ENCODE measurements at regions not wholly inside any gene's neighbourhood (a gene's known extent, or its start where the extent isn't known, plus 50 kb on each side); places are given as distances from the start of the nearest gene placed in this dataset.

DNA sequence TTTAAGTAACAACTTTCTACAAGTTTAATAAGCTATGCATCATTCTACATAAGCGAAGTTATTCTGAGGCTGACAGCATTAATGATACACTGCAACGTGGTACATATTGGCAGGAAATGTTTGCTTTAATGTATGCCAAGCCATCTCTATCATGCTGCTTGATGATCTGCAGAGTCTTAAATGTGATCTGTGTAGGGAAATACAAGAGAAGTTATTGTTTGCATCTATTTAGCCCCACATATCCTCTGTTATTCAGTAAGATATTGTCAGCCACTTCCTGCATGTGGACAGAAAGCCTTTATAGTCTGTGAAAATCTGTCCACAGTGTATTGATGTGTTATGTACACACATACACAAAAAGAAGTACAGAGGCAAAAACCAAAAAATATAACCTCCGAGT lies 193.1 kb upstream of the FREM1 start:
- TF ChIP-seq, protein P1, sequence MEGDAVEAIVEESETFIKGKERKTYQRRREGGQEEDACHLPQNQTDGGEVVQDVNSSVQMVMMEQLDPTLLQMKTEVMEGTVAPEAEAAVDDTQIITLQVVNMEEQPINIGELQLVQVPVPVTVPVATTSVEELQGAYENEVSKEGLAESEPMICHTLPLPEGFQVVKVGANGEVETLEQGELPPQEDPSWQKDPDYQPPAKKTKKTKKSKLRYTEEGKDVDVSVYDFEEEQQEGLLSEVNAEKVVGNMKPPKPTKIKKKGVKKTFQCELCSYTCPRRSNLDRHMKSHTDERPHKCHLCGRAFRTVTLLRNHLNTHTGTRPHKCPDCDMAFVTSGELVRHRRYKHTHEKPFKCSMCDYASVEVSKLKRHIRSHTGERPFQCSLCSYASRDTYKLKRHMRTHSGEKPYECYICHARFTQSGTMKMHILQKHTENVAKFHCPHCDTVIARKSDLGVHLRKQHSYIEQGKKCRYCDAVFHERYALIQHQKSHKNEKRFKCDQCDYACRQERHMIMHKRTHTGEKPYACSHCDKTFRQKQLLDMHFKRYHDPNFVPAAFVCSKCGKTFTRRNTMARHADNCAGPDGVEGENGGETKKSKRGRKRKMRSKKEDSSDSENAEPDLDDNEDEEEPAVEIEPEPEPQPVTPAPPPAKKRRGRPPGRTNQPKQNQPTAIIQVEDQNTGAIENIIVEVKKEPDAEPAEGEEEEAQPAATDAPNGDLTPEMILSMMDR (IDR thresholded peaks at IDR 0.05; ENCODE audit: borderline replicate concordance, extremely low read depth, low read length, poor library complexity, severe bottlenecking), result no peak
- no peak for TF ChIP-seq EZH2 (IDR thresholded peaks at IDR 0.05; ENCODE audit: borderline replicate concordance, low read depth, low read length, severe bottlenecking)
